HL-60/S4 treated with retinoic acid at 250 ng/mL for 4 days and 3 days (cell line): ENCODE measurements at regions not wholly inside any gene's neighbourhood (a gene's known extent, or its start where the extent isn't known, plus 50 kb on each side); places are given as distances from the start of the nearest gene placed in this dataset.

Experiments
- in situ Hi-C: fragments of 300-500 bp; cut with MboI; formaldehyde crosslinking; loops from 2 replicates; pipeline ENCODE4 v1.7.0; 2022; ENCODE audit warnings: low sequenced_read_pairs

- in situ Hi-C loops: no loop called here
These were observed 398.8 kb downstream of the HS3ST3B1 start for GRCh38 chr17:14699574-14700185.

- in situ Hi-C loops: no loop called here
These were observed 392.5 kb downstream of the HS3ST3B1 start for GRCh38 chr17:14693382-14693781.

- in situ Hi-C loops: no loop called here
These were observed 389.8 kb downstream of the HS3ST3B1 start for GRCh38 chr17:14690704-14691103.

- in situ Hi-C loops: no loop called here
These were observed 387.3 kb downstream of the HS3ST3B1 start for GRCh38 chr17:14688134-14688533.

GRCh38 chr17:14672830-14673229 lies 371.9 kb downstream of the HS3ST3B1 start:
- in situ Hi-C loops: no loop called here

- in situ Hi-C loops: no loop called here
These were observed 370.0 kb downstream of the HS3ST3B1 start for GRCh38 chr17:14670861-14671260.

GRCh38 chr17:14664511-14664910 lies 363.6 kb downstream of the HS3ST3B1 start:
- in situ Hi-C loops: no loop called here

GRCh38 chr17:14641117-14641516 lies 340.2 kb downstream of the HS3ST3B1 start:
- in situ Hi-C loops: no loop called here

GRCh38 chr17:14637260-14637659 lies 336.4 kb downstream of the HS3ST3B1 start:
- in situ Hi-C loops: no loop called here

GRCh38 chr17:14630621-14631020 lies 329.7 kb downstream of the HS3ST3B1 start:
- in situ Hi-C loops: no loop called here

- in situ Hi-C loops: no loop called here
These were observed 329.2 kb downstream of the HS3ST3B1 start for GRCh38 chr17:14630046-14630445.

GRCh38 chr17:14622615-14623101 lies 321.8 kb downstream of the HS3ST3B1 start:
- in situ Hi-C loops: no loop called here

GRCh38 chr17:14621826-14622614 lies 321.1 kb downstream of the HS3ST3B1 start:
- in situ Hi-C loops: no loop called here

GRCh38 chr17:14619821-14620220 lies 318.9 kb downstream of the HS3ST3B1 start:
- in situ Hi-C loops: no loop called here

GRCh38 chr17:14616528-14616927 lies 315.6 kb downstream of the HS3ST3B1 start:
- in situ Hi-C loops: no loop called here

- in situ Hi-C loops: no loop called here
These were observed 304.4 kb downstream of the HS3ST3B1 start for GRCh38 chr17:14605267-14605599.

- in situ Hi-C loops: no loop called here
These were observed 303.8 kb downstream of the HS3ST3B1 start for GRCh38 chr17:14604591-14605266.

- in situ Hi-C loops: no loop called here
These were observed 295.3 kb downstream of the HS3ST3B1 start for GRCh38 chr17:14596224-14596623.

GRCh38 chr17:14595656-14596055 lies 294.8 kb downstream of the HS3ST3B1 start:
- in situ Hi-C loops: no loop called here

- in situ Hi-C loops: no loop called here
These were observed 293.8 kb downstream of the HS3ST3B1 start for GRCh38 chr17:14594690-14595089.

GRCh38 chr17:14593956-14594355 lies 293.1 kb downstream of the HS3ST3B1 start:
- in situ Hi-C loops: no loop called here
